Mucosa of descending colon (tissue), 3 donors: ENCODE measurements at regions not wholly inside any gene's neighbourhood (a gene's known extent, or its start where the extent isn't known, plus 50 kb on each side); places are given as distances from the start of the nearest gene placed in this dataset.
"Not testable (repeated sequence)": the region's sequence is repeated elsewhere in the genome, so short reads cannot be mapped to it uniquely, and the experiment has no call there.

ENCODE experiments used
- ATAC-seq: fragments of 200-7000 bp; cut with Tn5 transposase; one replicate; pipeline ENCODE4 v1.9.1; 2020; ENCODE audit warnings: mild to moderate bottlenecking, moderate library complexity
- DNase-seq, 3 donors: peaks; one replicate each; pipeline ENCODE4 v3.0.0-alpha.2; 2020
- H3K36me3 ChIP-seq: fragments of 200-600 bp; one replicate; pipeline ENCODE4 v1.8.0; 2021; ENCODE audit warnings: low read depth, mild to moderate bottlenecking
- H3K4me1 ChIP-seq: fragments of 200-600 bp; one replicate; pipeline ENCODE4 v1.8.0; 2021; ENCODE audit warnings: low read depth, mild to moderate bottlenecking
- H3K4me3 ChIP-seq: fragments of 200-600 bp; one replicate; pipeline ENCODE4 v1.8.0; 2021; ENCODE audit warnings: mild to moderate bottlenecking
- H3K9me3 ChIP-seq: fragments of 200-600 bp; one replicate; pipeline ENCODE4 v1.8.0; 2021; ENCODE audit warnings: mild to moderate bottlenecking
- CTCF ChIP-seq: fragments of 200-600 bp; IDR thresholded peaks from one replicate; pipeline ENCODE4 v1.8.0; 2022; ENCODE audit warnings: antibody characterized with exemption, mild to moderate bottlenecking
- intact Hi-C, 2 donors: fragments of 100-400 bp; cut with DNase I in 1 of 2; cut with micrococcal nuclease in 1 of 2; formaldehyde crosslinking; loops; one replicate each; pipeline versions ENCODE4 v1.11.0 to v1.11.1; 2022; cut with DNase I, micrococcal nuclease
- donor health status: DM: no; HTN: no; CAD: no; lungs with moderate emphysema.
- donor health status: DM: no; HTN: no; CAD: no.
- donor health status: DM: no; HTN: yes; CAD: no.

- intact Hi-C loops, result loop anchor here in 1 of 2 donors (10.0 kb wide), 1 partner anchor 128 kb away; no protein-coding TSS in a partner anchor
- TF ChIP-seq CTCF, result no peak
- no peaks in the 10 kb centered on the region for H3K36me3 ChIP-seq
- H3K9me3 ChIP-seq, result no peaks in the 10 kb centered on the region
- no peak for ATAC-seq
- no peaks in the 10 kb centered on the region for H3K4me1 ChIP-seq
- no peak overlapping the region for H3K4me3 ChIP-seq
- DNase-seq, result no peak
Measured at GRCh38 chr11:13216711-13217075, 60.9 kb upstream of the BMAL1 start.

GRCh38 chr11:13218685-13219084, 58.9 kb upstream of the BMAL1 start:
- intact Hi-C loops, result loop anchor here in 1 of 2 donors (10.0 kb wide), 1 partner anchor 126 kb away; no protein-coding TSS in a partner anchor
- H3K9me3 ChIP-seq, DNase-seq, H3K36me3 ChIP-seq, H3K4me3 ChIP-seq, H3K4me1 ChIP-seq, ATAC-seq: not testable (repeated sequence)

GRCh38 chr11:13220148-13220547, 57.4 kb upstream of the BMAL1 start:
- no peaks in the 10 kb centered on the region for H3K36me3 ChIP-seq
- no peak for ATAC-seq
- intact Hi-C loops, result no loop called here

GRCh38 chr11:13221722-13222121, 55.9 kb upstream of the BMAL1 start:
- no peak for TF ChIP-seq CTCF
- no peaks in the 10 kb centered on the region for H3K9me3 ChIP-seq
- DNase-seq (no peak), ATAC-seq (no peak)
- intact Hi-C loops, result no loop called here
- H3K4me1 ChIP-seq, result no peaks in the 10 kb centered on the region
- H3K36me3 ChIP-seq, result no peaks in the 10 kb centered on the region
- no peak overlapping the region for H3K4me3 ChIP-seq

More at GRCh38 chr11:13220148-13220547, 57.4 kb upstream of the BMAL1 start:
- TF ChIP-seq CTCF, result no peak
- H3K4me3 ChIP-seq, result no peak overlapping the region
- no peaks in the 10 kb centered on the region for H3K4me1 ChIP-seq
- no peaks in the 10 kb centered on the region for H3K9me3 ChIP-seq
- no peak for DNase-seq

GRCh38 chr11:13222285-13222684, 55.3 kb upstream of the BMAL1 start:
- TF ChIP-seq CTCF, result no peak
- Histone ChIP-seq H3K4me1 (no peaks in the 10 kb centered on the region), H3K36me3 (no peaks in the 10 kb centered on the region), H3K9me3 (no peaks in the 10 kb centered on the region), H3K4me3 (no peak overlapping the region)
- ATAC-seq, result no peak
- intact Hi-C loops, result no loop called here
- DNase-seq, result no peak

- Histone ChIP-seq H3K9me3 (no peaks in the 10 kb centered on the region), H3K4me3 (no peak overlapping the region), H3K36me3 (no peaks in the 10 kb centered on the region), H3K4me1 (no peaks in the 10 kb centered on the region)
- intact Hi-C loops, result no loop called here
- no peak for TF ChIP-seq CTCF
- ATAC-seq (no peak), DNase-seq (no peak)
Measured at GRCh38 chr11:13223112-13223511, 54.5 kb upstream of the BMAL1 start.
